CD14-positive monocyte (primary cell): ENCODE measurements at regions not wholly inside any gene's neighbourhood (a gene's known extent, or its start where the extent isn't known, plus 50 kb on each side); places are given as distances from the start of the nearest gene placed in this dataset.

Experiments used
- DNase-seq, 3 donors: peaks; one replicate each; pipeline ENCODE4 v3.0.0-alpha.2; 2011 to 2022
- H2AFZ ChIP-seq: 2 replicates; pipeline ENCODE4 v1.6.0; 2012; ENCODE audit warnings: mild to moderate bottlenecking, low read depth, low read length, inconsistent platforms; ENCODE audit not compliant: insufficient read depth, poor library complexity, severe bottlenecking
- H3K27ac ChIP-seq, 2 donors: 1 replicate in 1 of 2; 2 replicates in 1 of 2; pipeline ENCODE4 v1.5.1; 2012 to 2013; ENCODE audit warnings: low read length in 2 of 2, control low read depth in 1 of 2, inconsistent platforms in 1 of 2, low read depth in 1 of 2, mild to moderate bottlenecking in 1 of 2
- H3K27me3 ChIP-seq, 2 donors: one replicate each; pipeline versions ENCODE4 v1.6.0 to v1.6.1; 2011 to 2013; ENCODE audit warnings: low read length in 2 of 2; ENCODE audit not compliant: control insufficient read depth in 2 of 2, insufficient read depth in 2 of 2
- H3K36me3 ChIP-seq, 2 donors: replicated peaks in 1 of 2; 1 replicate in 1 of 2; 2 replicates in 1 of 2; pipeline versions ENCODE4 v1.5.1 to v1.6.1; 2012 to 2013; ENCODE audit warnings: low read length in 2 of 2, control low read depth in 1 of 2, inconsistent platforms in 1 of 2, mild to moderate bottlenecking in 1 of 2; ENCODE audit not compliant: insufficient read depth in 2 of 2, control insufficient read depth in 1 of 2
- H3K4me1 ChIP-seq, 2 donors: 1 replicate in 1 of 2; 2 replicates in 1 of 2; pipeline versions ENCODE4 v1.5.1 to v1.6.1; 2012 to 2013; ENCODE audit warnings: low read length in 2 of 2, control low read depth in 1 of 2, inconsistent platforms in 1 of 2, mild to moderate bottlenecking in 1 of 2, moderate library complexity in 1 of 2; ENCODE audit not compliant: insufficient read depth in 2 of 2, control insufficient read depth in 1 of 2
- H3K4me2 ChIP-seq: replicated peaks from 2 replicates; pipeline ENCODE3; 2012; ENCODE audit warnings: low read length, moderate library complexity, mild to moderate bottlenecking; ENCODE audit not compliant: poor library complexity, severe bottlenecking; ENCODE audit errors: extremely low read depth
- H3K4me3 ChIP-seq, 3 experiments: fragments of 200-600 bp in 1 of 3; sonication (generic) in 1 of 3; replicated peaks in 1 of 3; 1 replicate in 2 of 3; 2 replicates in 1 of 3; pipeline ENCODE4 v1.5.1; 2011 to 2013; ENCODE audit warnings: low read length in 3 of 3, mild to moderate bottlenecking in 3 of 3, control low read depth in 2 of 3, low read depth in 2 of 3, inconsistent platforms in 1 of 3, moderate library complexity in 1 of 3
- H3K79me2 ChIP-seq: 2 replicates; pipeline ENCODE4 v1.6.0; 2012; ENCODE audit warnings: mild to moderate bottlenecking, control low read depth, inconsistent platforms, low read length, moderate library complexity; ENCODE audit not compliant: insufficient read depth
- H3K9ac ChIP-seq: 2 replicates; pipeline ENCODE4 v1.6.0; 2017; ENCODE audit warnings: low read length, mild to moderate bottlenecking; ENCODE audit not compliant: insufficient read depth, poor library complexity, severe bottlenecking
- H3K9me3 ChIP-seq, 2 donors: replicated peaks in 1 of 2; 1 replicate in 1 of 2; 2 replicates in 1 of 2; pipeline versions ENCODE4 v1.5.1 to v1.6.1; 2012 to 2013; ENCODE audit warnings: low read length in 2 of 2, control low read depth in 1 of 2; ENCODE audit not compliant: control insufficient read depth in 1 of 2, insufficient read depth in 1 of 2
- H4K20me1 ChIP-seq: 2 replicates; pipeline ENCODE4 v1.6.0; 2012; ENCODE audit warnings: mild to moderate bottlenecking, low read length, control low read depth, moderate library complexity; ENCODE audit not compliant: insufficient read depth
- H3K27ac Mint-ChIP-seq, 7 donors: one replicate each; pipeline ENCODE4 v1.8.0; 2020; ENCODE audit warnings: mild to moderate bottlenecking in 7 of 7, mixed read lengths in 7 of 7, moderate library complexity in 6 of 7, inconsistent platforms in 2 of 7
- H3K27me3 Mint-ChIP-seq, 3 donors: one replicate each; pipeline ENCODE4 v1.8.0; 2021 to 2022; ENCODE audit warnings: low read depth in 3 of 3, mild to moderate bottlenecking in 3 of 3, mixed read lengths in 3 of 3, moderate library complexity in 3 of 3, inconsistent platforms in 1 of 3
- H3K36me3 Mint-ChIP-seq, 2 donors: one replicate each; pipeline ENCODE4 v1.8.0; 2020; ENCODE audit warnings: mixed read lengths in 2 of 2, inconsistent platforms in 1 of 2, mild to moderate bottlenecking in 1 of 2
- H3K4me1 Mint-ChIP-seq: one replicate; pipeline ENCODE4 v1.8.0; 2020; ENCODE audit warnings: mild to moderate bottlenecking, mixed read lengths
- H3K4me3 Mint-ChIP-seq, 2 donors: one replicate each; pipeline ENCODE4 v1.8.0; 2020; ENCODE audit warnings: mild to moderate bottlenecking in 2 of 2, mixed read lengths in 2 of 2, moderate library complexity in 1 of 2
- H3K9me3 Mint-ChIP-seq, 7 donors: one replicate each; pipeline ENCODE4 v1.8.0; 2020 to 2022; ENCODE audit warnings: mixed read lengths in 7 of 7, mild to moderate bottlenecking in 6 of 7, moderate library complexity in 6 of 7, inconsistent platforms in 2 of 7
- WGBS: methylation state at CpG from one replicate; pipeline ENCODE4 v1.1.5; 2013; ENCODE audit warnings: missing lambda C conversion rate; ENCODE audit not compliant: insufficient coverage; 5-methylcytosine and 5-hydroxymethylcytosine counted together
- intact Hi-C, 2 donors: fragments of 100-400 bp; cut with micrococcal nuclease; formaldehyde crosslinking; loops; one replicate each; pipeline versions ENCODE4 v1.15.0 to v1.15.1; 2023
- TF ChIP-seq, protein P1 (sequence below): fragments of 200-600 bp; IDR thresholded peaks from one replicate; pipeline ENCODE4 v1.8.0; 2022; ENCODE audit warnings: antibody characterized with exemption, mild to moderate bottlenecking

DNA sequence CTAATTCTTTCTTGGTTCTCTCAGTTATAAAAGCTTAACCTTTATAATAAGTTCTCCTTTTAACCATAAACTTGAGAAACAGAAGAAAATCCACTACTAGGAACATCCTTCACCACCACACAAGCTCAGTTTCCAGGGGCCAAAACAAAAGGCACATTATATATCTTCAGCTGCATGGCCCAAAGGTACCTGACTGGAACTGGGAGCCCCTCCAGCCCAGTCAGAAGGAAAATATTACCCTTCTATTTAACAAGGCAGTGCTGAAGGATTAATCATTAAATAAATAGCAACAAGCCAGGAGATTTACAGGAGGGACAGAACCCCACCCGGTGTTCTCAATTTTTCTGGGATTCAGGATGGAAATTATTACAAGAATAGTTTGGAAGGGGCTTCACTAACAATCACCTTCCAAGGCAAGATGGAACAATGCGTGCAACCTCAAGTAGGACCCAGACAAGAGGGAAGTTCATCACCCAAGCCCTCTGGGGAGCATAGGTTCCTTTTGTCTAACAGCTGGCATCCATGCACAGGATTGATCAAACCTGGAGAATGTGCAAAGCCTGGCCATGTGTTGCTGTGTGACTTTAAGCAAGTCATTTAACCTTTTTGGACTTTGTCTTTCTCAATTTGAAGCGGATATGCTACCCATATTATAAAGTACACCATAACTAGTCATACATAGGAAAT lies 159.6 kb upstream of the SETBP1 start:
- no peaks in the 10 kb centered on the region for H3K36me3 ChIP-seq
- no peak overlapping the region for H3K4me2 ChIP-seq
- H3K27me3 ChIP-seq: no peaks in the 10 kb centered on the region
- WGBS: no CpG with 5 or more reads among the region's 3 CpGs
- no peak for DNase-seq
- peaks cover 0 to 2% (median 0%) of the 10 kb centered on the region in 3 donors for H3K27me3 Mint-ChIP-seq
- H3K4me3 Mint-ChIP-seq: no peak overlapping the region
- no peaks in the 10 kb centered on the region for H3K4me1 ChIP-seq
- H4K20me1 ChIP-seq: no peaks in the 10 kb centered on the region
- no peak overlapping the region for H3K4me3 ChIP-seq
- H3K9me3 ChIP-seq: no peaks in the 10 kb centered on the region
- H2AFZ ChIP-seq: no peak overlapping the region
- H3K27ac ChIP-seq: no peak overlapping the region
- no peak overlapping the region for H3K27ac Mint-ChIP-seq
- TF ChIP-seq, protein P1, sequence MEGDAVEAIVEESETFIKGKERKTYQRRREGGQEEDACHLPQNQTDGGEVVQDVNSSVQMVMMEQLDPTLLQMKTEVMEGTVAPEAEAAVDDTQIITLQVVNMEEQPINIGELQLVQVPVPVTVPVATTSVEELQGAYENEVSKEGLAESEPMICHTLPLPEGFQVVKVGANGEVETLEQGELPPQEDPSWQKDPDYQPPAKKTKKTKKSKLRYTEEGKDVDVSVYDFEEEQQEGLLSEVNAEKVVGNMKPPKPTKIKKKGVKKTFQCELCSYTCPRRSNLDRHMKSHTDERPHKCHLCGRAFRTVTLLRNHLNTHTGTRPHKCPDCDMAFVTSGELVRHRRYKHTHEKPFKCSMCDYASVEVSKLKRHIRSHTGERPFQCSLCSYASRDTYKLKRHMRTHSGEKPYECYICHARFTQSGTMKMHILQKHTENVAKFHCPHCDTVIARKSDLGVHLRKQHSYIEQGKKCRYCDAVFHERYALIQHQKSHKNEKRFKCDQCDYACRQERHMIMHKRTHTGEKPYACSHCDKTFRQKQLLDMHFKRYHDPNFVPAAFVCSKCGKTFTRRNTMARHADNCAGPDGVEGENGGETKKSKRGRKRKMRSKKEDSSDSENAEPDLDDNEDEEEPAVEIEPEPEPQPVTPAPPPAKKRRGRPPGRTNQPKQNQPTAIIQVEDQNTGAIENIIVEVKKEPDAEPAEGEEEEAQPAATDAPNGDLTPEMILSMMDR: no peak
- intact Hi-C loops: no loop called here
- no peaks in the 10 kb centered on the region for H3K36me3 Mint-ChIP-seq
- no peaks in the 10 kb centered on the region for H3K79me2 ChIP-seq
- no peak overlapping the region for H3K9ac ChIP-seq
- H3K9me3 Mint-ChIP-seq: peaks cover 0 to 1% (median 0%) of the 10 kb centered on the region in 7 donors
- H3K4me1 Mint-ChIP-seq: peaks cover 13% of the 10 kb centered on the region

DNA sequence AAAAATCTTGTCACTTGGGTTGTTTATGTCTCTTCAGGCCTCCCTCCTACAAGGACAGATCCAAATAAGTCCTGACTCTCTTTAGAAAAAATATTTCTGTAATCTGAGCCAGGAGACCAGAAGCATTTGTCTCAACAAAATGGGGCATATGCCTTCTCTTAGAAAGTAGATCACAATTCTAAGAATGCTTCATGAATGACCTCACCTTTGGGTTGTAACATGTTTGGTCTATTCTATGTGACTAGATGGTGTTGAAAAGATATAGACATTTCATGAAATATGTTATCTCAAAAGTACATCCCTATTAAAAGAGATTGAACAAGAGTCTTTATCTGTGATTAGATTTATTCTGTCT lies 159.0 kb upstream of the SETBP1 start:
- H3K4me1 Mint-ChIP-seq: peaks cover 14% of the 10 kb centered on the region
- H3K4me1 ChIP-seq: no peaks in the 10 kb centered on the region
- H3K4me3 ChIP-seq: no peak overlapping the region
- no peak overlapping the region for H3K4me2 ChIP-seq
- no peak overlapping the region for H2AFZ ChIP-seq
- H4K20me1 ChIP-seq: no peaks in the 10 kb centered on the region
- peaks cover 0 to 2% (median 0%) of the 10 kb centered on the region in 3 donors for H3K27me3 Mint-ChIP-seq
- no peaks in the 10 kb centered on the region for H3K36me3 ChIP-seq
- H3K9me3 Mint-ChIP-seq: peaks cover 0 to 1% (median 0%) of the 10 kb centered on the region in 7 donors
- H3K27me3 ChIP-seq: no peaks in the 10 kb centered on the region
- TF ChIP-seq, protein P1: no peak
- no peak overlapping the region for H3K27ac ChIP-seq
- H3K9me3 ChIP-seq: no peaks in the 10 kb centered on the region
- H3K79me2 ChIP-seq: no peaks in the 10 kb centered on the region
- intact Hi-C loops: no loop called here
- H3K9ac ChIP-seq: no peak overlapping the region
- no peaks in the 10 kb centered on the region for H3K36me3 Mint-ChIP-seq
- no peak overlapping the region for H3K4me3 Mint-ChIP-seq
- H3K27ac Mint-ChIP-seq: no peak overlapping the region
- DNase-seq: no peak
